ENCODE measurements at regions not wholly inside any gene's neighbourhood (a gene's known extent, or its start where the extent isn't known, plus 50 kb on each side); places are given as distances from the start of the nearest gene placed in this dataset.

GRCh38 chr10:131748831-131749766 is 151.7 kb upstream of the PPP2R2D start:
- H3K36me3 ChIP-seq: no peaks in the 10 kb centered on the region
- DNase-seq (no peak), ATAC-seq (no peak)
- intact Hi-C loops (cut with DNase I): no loop called here
- no peaks in the 10 kb centered on the region for H3K4me1 ChIP-seq
- peaks cover 34% of the 10 kb centered on the region for H3K27me3 ChIP-seq (ENCODE audit: low read depth)
- H3K4me3 ChIP-seq: no peak overlapping the region
- TF ChIP-seq, protein P1, sequence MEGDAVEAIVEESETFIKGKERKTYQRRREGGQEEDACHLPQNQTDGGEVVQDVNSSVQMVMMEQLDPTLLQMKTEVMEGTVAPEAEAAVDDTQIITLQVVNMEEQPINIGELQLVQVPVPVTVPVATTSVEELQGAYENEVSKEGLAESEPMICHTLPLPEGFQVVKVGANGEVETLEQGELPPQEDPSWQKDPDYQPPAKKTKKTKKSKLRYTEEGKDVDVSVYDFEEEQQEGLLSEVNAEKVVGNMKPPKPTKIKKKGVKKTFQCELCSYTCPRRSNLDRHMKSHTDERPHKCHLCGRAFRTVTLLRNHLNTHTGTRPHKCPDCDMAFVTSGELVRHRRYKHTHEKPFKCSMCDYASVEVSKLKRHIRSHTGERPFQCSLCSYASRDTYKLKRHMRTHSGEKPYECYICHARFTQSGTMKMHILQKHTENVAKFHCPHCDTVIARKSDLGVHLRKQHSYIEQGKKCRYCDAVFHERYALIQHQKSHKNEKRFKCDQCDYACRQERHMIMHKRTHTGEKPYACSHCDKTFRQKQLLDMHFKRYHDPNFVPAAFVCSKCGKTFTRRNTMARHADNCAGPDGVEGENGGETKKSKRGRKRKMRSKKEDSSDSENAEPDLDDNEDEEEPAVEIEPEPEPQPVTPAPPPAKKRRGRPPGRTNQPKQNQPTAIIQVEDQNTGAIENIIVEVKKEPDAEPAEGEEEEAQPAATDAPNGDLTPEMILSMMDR (IDR thresholded peaks at IDR 0.05): no peak
- no peak overlapping the region for H3K27ac ChIP-seq
- no peaks in the 10 kb centered on the region for H3K9me3 ChIP-seq

- no peak overlapping the region for H3K27ac ChIP-seq
- TF ChIP-seq, protein P1 (IDR thresholded peaks at IDR 0.05): no peak
- ATAC-seq (no peak), DNase-seq (no peak)
- no peaks in the 10 kb centered on the region for H3K36me3 ChIP-seq
- intact Hi-C loops (cut with DNase I): no loop called here
- H3K4me3 ChIP-seq: no peak overlapping the region
- no peaks in the 10 kb centered on the region for H3K9me3 ChIP-seq
- no peaks in the 10 kb centered on the region for H3K4me1 ChIP-seq
- H3K27me3 ChIP-seq (ENCODE audit: low read depth): peaks cover 27% of the 10 kb centered on the region
Observed at GRCh38 chr10:131749767-131750142, 151.1 kb upstream of the PPP2R2D start.

- Histone ChIP-seq H3K4me3 (no peak overlapping the region), H3K36me3 (no peaks in the 10 kb centered on the region), H3K27me3 (ENCODE audit: low read depth) (peaks cover 24% of the 10 kb centered on the region), H3K9me3 (no peaks in the 10 kb centered on the region), H3K27ac (no peak overlapping the region), H3K4me1 (no peaks in the 10 kb centered on the region)
- intact Hi-C loops (cut with DNase I): no loop called here
- ATAC-seq: no peak
- TF ChIP-seq, protein P1 (IDR thresholded peaks at IDR 0.05): no peak
- DNase-seq: no peak
Observed at GRCh38 chr10:131750171-131750895, 150.5 kb upstream of the PPP2R2D start.

GRCh38 chr10:131750973-131751826 is 149.6 kb upstream of the PPP2R2D start:
- peaks cover 20% of the 10 kb centered on the region for H3K27me3 ChIP-seq (ENCODE audit: low read depth)
- no peaks in the 10 kb centered on the region for H3K9me3 ChIP-seq
- H3K27ac ChIP-seq: no peak overlapping the region
- H3K4me3 ChIP-seq: no peak overlapping the region
- intact Hi-C loops (cut with DNase I): no loop called here
- no peaks in the 10 kb centered on the region for H3K4me1 ChIP-seq
- ATAC-seq: no peak
- DNase-seq: no peak
- TF ChIP-seq, protein P1 (IDR thresholded peaks at IDR 0.05): no peak
- H3K36me3 ChIP-seq: no peaks in the 10 kb centered on the region
